GM23248 (cell line): ENCODE measurements at regions not wholly inside any gene's neighbourhood (a gene's known extent, or its start where the extent isn't known, plus 50 kb on each side); places are given as distances from the start of the nearest gene placed in this dataset.

Experiments used
- DNase-seq: peaks from one replicate; pipeline ENCODE4 v3.0.0-alpha.2; 2015
- H2AFZ ChIP-seq: fragments of 200-600 bp; sonication (generic); 2 replicates; pipeline ENCODE4 v1.6.1; 2016; ENCODE audit warnings: antibody characterized with exemption
- H3F3A ChIP-seq: fragments of 200-600 bp; sonication (generic); 2 replicates; pipeline ENCODE4 v1.6.1; 2016; ENCODE audit warnings: mild to moderate bottlenecking, antibody characterized with exemption, mixed run types; ENCODE audit not compliant: insufficient read depth
- H3K27ac ChIP-seq: fragments of 200-600 bp; sonication (generic); 2 replicates; pipeline ENCODE4 v1.5.1; 2016; ENCODE audit warnings: mild to moderate bottlenecking
- H3K27me3 ChIP-seq: fragments of 200-600 bp; sonication (generic); replicated peaks from 2 replicates; pipeline ENCODE4 v1.6.1; 2016; ENCODE audit warnings: mild to moderate bottlenecking; ENCODE audit not compliant: insufficient read depth
- H3K36me3 ChIP-seq: fragments of 200-600 bp; sonication (generic); 2 replicates; pipeline ENCODE4 v1.6.1; 2016; ENCODE audit warnings: low read depth, mild to moderate bottlenecking
- H3K4me1 ChIP-seq: fragments of 200-600 bp; sonication (generic); 2 replicates; pipeline ENCODE4 v1.6.1; 2016; ENCODE audit warnings: mild to moderate bottlenecking; ENCODE audit not compliant: insufficient read depth
- H3K4me2 ChIP-seq: fragments of 200-600 bp; sonication (generic); one replicate; pipeline ENCODE4 v1.6.1; 2016; ENCODE audit warnings: mild to moderate bottlenecking; ENCODE audit not compliant: unreplicated experiment
- H3K4me3 ChIP-seq: fragments of 200-600 bp; sonication (generic); 2 replicates; pipeline ENCODE4 v1.5.1; 2016; ENCODE audit warnings: mild to moderate bottlenecking
- H3K79me2 ChIP-seq: fragments of 200-600 bp; sonication (generic); 2 replicates; pipeline ENCODE4 v1.6.1; 2016; ENCODE audit warnings: mild to moderate bottlenecking; ENCODE audit not compliant: insufficient read depth
- H3K9ac ChIP-seq: fragments of 200-600 bp; sonication (generic); 2 replicates; pipeline ENCODE4 v1.6.1; 2016; ENCODE audit warnings: mild to moderate bottlenecking
- H3K9me2 ChIP-seq: fragments of 200-600 bp; sonication (generic); 2 replicates; pipeline ENCODE4 v1.6.1; 2016; ENCODE audit warnings: mixed run types, mild to moderate bottlenecking, moderate library complexity; ENCODE audit not compliant: insufficient read depth
- H3K9me3 ChIP-seq: fragments of 200-600 bp; sonication (generic); one replicate; pipeline ENCODE4 v1.6.1; 2017; ENCODE audit warnings: low read depth
- H4K20me1 ChIP-seq: fragments of 200-600 bp; sonication (generic); 2 replicates; pipeline ENCODE4 v1.6.0; 2016; ENCODE audit not compliant: insufficient read depth
- EZH2 ChIP-seq: fragments of 200-600 bp; sonication (generic); IDR thresholded peaks from 2 replicates; pipeline ENCODE4 v1.6.1; 2018; ENCODE audit warnings: antibody characterized with exemption, mild to moderate bottlenecking; ENCODE audit not compliant: insufficient read depth, poor library complexity, severe bottlenecking
- EZH2phosphoT487 ChIP-seq: fragments of 200-600 bp; sonication (generic); IDR thresholded peaks from 2 replicates; pipeline ENCODE4 v1.6.1; 2018; ENCODE audit warnings: antibody characterized with exemption, moderate library complexity, mild to moderate bottlenecking, low read depth; ENCODE audit not compliant: insufficient read depth
- WGBS, 2 experiments: methylation state at CpG; one replicate each; pipeline ENCODE4 v1.1.6; 2015 to 2017; ENCODE audit warnings: low lambda C conversion rate in 2 of 2, low coverage in 1 of 2; ENCODE audit errors: missing lambda C conversion rate in 2 of 2; 5-methylcytosine and 5-hydroxymethylcytosine counted together
- in situ Hi-C: fragments of 300-500 bp; cut with MboI; formaldehyde crosslinking; loops from 2 replicates; pipeline ENCODE4 v1.15.0; 2020

DNA sequence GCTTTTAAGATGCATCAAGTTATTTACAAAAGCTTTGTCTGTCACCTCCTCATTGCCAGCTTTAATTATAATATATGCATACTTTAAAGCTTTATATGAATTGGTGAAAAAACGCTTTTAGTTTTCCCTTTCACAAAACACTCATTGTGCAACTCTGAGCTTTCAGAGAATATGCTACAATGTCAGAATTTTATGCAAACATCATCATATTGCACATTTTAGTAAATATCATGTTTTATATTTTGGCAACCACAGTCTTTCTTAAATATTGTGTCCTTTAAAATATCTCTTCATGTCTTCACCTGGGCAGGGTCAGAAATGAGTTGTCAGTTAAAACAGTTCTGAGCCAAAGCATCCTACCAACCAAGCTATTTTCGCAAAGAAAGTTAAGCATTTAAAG is 601.1 kb upstream of the RORB start:
- 19 to 25% methylated on average over 2 of the region's 2 CpGs for WGBS, 2 experiments
- no peak overlapping the region for H3K4me3 ChIP-seq
- TF ChIP-seq EZH2phosphoT487 = no peak
- no peak for TF ChIP-seq EZH2
- H3K79me2 ChIP-seq = no peaks in the 10 kb centered on the region
- in situ Hi-C loops = no loop called here
- H2AFZ ChIP-seq = no peak overlapping the region
- H3K9me3 ChIP-seq = no peaks in the 10 kb centered on the region
- H3K4me1 ChIP-seq = no peaks in the 10 kb centered on the region
- H3K36me3 ChIP-seq = no peaks in the 10 kb centered on the region
- H3K27ac ChIP-seq = no peak overlapping the region
- H3K4me2 ChIP-seq = no peak overlapping the region
- H3K9ac ChIP-seq = no peak overlapping the region
- H3F3A ChIP-seq = no peaks in the 10 kb centered on the region
- no peak for DNase-seq
- no peaks in the 10 kb centered on the region for H3K9me2 ChIP-seq
- H4K20me1 ChIP-seq = no peaks in the 10 kb centered on the region
- H3K27me3 ChIP-seq = no peaks in the 10 kb centered on the region

DNA sequence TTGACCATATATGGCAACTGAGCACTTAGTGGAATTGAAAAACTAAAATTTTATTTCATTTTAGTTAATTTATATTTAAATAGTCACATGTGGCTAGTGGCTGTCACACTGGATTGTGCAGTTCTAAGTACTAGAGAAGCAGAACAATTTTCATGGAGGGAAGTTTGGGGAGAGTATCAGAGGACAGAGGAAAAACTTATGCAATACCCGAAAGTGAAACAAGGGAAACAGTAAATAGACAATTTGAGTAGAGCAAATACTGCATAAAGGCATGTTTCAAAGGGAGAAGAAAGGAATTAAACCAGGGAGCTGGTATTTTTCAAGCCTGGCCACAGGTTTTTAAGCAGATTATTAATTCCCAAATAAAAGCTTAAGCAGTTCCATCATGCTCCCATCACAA is 590.5 kb upstream of the RORB start:
- in situ Hi-C loops = no loop called here
- 8 to 14% methylated on average over 1 of the region's 1 CpG for WGBS, 2 experiments

DNA sequence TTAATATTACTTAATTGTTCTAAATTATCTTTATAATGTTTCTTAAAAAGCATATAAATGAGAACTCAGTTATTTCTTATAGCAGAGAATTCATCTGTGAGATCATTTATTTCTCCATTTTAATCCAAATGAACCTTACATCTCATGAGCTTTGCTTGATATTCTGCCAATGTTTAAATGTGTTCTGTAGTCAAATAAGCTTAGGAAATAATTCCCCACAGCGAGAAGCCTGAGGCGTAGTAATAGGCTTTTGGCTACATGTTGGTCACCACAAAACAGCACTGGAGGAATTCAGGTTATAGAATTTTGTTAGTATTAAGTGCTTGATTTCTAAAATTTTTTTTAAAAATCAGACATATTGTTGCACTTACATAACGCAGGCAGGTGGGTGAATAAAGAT is 585.3 kb upstream of the RORB start:
- H3K27ac ChIP-seq = no peak overlapping the region

More for the DNA sequence above, 590.5 kb upstream of the RORB start:
- H3K9me2 ChIP-seq = no peaks in the 10 kb centered on the region
- H4K20me1 ChIP-seq = no peaks in the 10 kb centered on the region
- no peak overlapping the region for H3K9ac ChIP-seq
- no peaks in the 10 kb centered on the region for H3F3A ChIP-seq
- H3K9me3 ChIP-seq = no peaks in the 10 kb centered on the region
- H3K79me2 ChIP-seq = no peaks in the 10 kb centered on the region
- DNase-seq = no peak
- H3K4me3 ChIP-seq = no peak overlapping the region
- H3K36me3 ChIP-seq = no peaks in the 10 kb centered on the region
- H3K27me3 ChIP-seq = no peaks in the 10 kb centered on the region
- TF ChIP-seq EZH2 = no peak
- TF ChIP-seq EZH2phosphoT487 = no peak
- H3K4me2 ChIP-seq = no peak overlapping the region
- no peaks in the 10 kb centered on the region for H3K4me1 ChIP-seq
- H3K27ac ChIP-seq = no peak overlapping the region
- H2AFZ ChIP-seq = no peak overlapping the region

DNA sequence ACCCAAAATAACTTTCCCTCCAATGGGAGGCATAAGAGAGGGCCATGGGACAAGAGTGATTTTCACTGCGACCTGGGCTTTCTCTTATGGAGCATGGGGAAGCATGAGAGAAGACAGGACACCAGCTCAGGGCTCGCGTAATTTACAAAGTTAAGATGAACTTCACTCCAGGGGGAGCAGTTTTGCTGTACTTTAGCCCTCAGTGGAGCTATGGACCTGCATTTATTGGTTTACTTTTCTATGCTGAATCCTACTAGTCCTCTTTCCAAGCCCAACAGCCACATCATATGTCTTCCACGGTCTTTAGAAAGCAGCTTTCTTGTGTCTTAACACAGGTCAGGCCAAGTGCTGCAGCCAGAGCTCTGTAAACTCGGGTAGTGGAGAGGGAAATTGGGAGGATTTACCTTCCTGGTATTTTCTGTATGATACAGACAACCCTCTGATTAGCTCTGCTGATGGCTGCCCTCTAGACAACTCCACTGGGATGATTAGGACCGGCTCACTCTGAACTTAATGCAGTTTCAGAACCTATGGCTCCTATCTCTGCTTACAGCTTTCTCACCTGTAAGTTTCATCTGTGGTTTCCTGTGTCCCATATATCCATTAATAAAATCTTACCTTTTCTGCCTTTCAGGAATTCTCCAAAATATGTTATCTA is 581.0 kb upstream of the RORB start:
- H3F3A ChIP-seq = no peaks in the 10 kb centered on the region
- peak; percentile 1 for DNase-seq
- no peak overlapping the region for H3K4me2 ChIP-seq
- H3K27me3 ChIP-seq = no peaks in the 10 kb centered on the region
- no peaks in the 10 kb centered on the region for H3K79me2 ChIP-seq
- no peaks in the 10 kb centered on the region for H3K4me1 ChIP-seq
- no peaks in the 10 kb centered on the region for H3K9me2 ChIP-seq
- H3K9me3 ChIP-seq = no peaks in the 10 kb centered on the region
- H3K9ac ChIP-seq = no peak overlapping the region
- TF ChIP-seq EZH2 = no peak
- in situ Hi-C loops = no loop called here
- H4K20me1 ChIP-seq = no peaks in the 10 kb centered on the region
- H2AFZ ChIP-seq = no peak overlapping the region
- H3K27ac ChIP-seq = no peak overlapping the region
- no peak overlapping the region for H3K4me3 ChIP-seq
- WGBS, 2 experiments = 18 to 23% methylated on average over 6 of the region's 6 CpGs
- H3K36me3 ChIP-seq = no peaks in the 10 kb centered on the region

More for the DNA sequence above, 585.3 kb upstream of the RORB start:
- Histone ChIP-seq H3K9me3 (no peaks in the 10 kb centered on the region), H3K79me2 (no peaks in the 10 kb centered on the region), H3K9me2 (no peaks in the 10 kb centered on the region), H3K4me1 (no peaks in the 10 kb centered on the region), H3F3A (no peaks in the 10 kb centered on the region), H4K20me1 (no peaks in the 10 kb centered on the region), H3K4me3 (no peak overlapping the region), H3K27me3 (no peaks in the 10 kb centered on the region), H2AFZ (no peak overlapping the region), H3K9ac (no peak overlapping the region), H3K4me2 (no peak overlapping the region), H3K36me3 (no peaks in the 10 kb centered on the region)
- 25 to 27% methylated on average over 3 of the region's 3 CpGs for WGBS, 2 experiments
- DNase-seq = no peak
- TF ChIP-seq EZH2 (no peak), EZH2phosphoT487 (no peak)
- in situ Hi-C loops = no loop called here

DNA sequence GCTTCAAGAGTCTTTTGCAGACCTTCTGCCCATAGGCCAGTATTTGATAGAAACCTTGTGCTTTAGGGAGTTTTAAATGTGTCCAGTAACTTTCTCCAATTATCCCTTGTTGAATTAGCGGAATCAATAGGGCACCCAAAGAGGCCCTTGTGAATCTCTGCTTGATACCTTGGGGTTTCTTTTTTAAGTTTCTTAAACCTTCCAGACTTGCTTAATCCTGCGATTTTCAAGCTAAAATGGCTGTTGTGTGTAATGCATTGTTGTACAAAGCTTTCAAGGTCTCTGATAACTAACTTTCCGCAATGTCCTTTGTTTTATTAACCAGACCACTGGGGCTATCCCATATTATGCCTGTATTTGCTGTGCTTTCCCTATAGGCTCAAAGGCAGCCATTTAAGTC is 577.4 kb upstream of the RORB start:
- in situ Hi-C loops = no loop called here
- Histone ChIP-seq H3K9me2 (no peaks in the 10 kb centered on the region), H3K9ac (no peak overlapping the region), H3K27ac (no peak overlapping the region), H3K79me2 (no peaks in the 10 kb centered on the region), H3K27me3 (no peaks in the 10 kb centered on the region), H4K20me1 (no peaks in the 10 kb centered on the region), H3K36me3 (no peaks in the 10 kb centered on the region), H3K4me1 (no peaks in the 10 kb centered on the region), H2AFZ (no peak overlapping the region), H3F3A (no peaks in the 10 kb centered on the region), H3K4me2 (no peak overlapping the region), H3K9me3 (no peaks in the 10 kb centered on the region), H3K4me3 (no peak overlapping the region)
- 41 to 51% methylated on average over 3 of the region's 3 CpGs for WGBS, 2 experiments
- TF ChIP-seq EZH2phosphoT487 (no peak), EZH2 (no peak)
- DNase-seq = no peak
